ENCODE measurements at regions not wholly inside any gene's neighbourhood (a gene's known extent, or its start where the extent isn't known, plus 50 kb on each side); places are given as distances from the start of the nearest gene placed in this dataset.
"Not testable (repeated sequence)": the region's sequence is repeated elsewhere in the genome, so short reads cannot be mapped to it uniquely, and the experiment has no call there.

- DNase-seq (ENCODE audit: low read depth, low spot score) = no peak
These were observed 86.3 kb downstream of the NUS1 start for GRCh38 chr6:117761610-117762009.

GRCh38 chr6:117771403-117771802 is 96.1 kb downstream of the NUS1 start:
- no peak for DNase-seq (ENCODE audit: low read depth, low spot score)

GRCh38 chr6:117776441-117776840 is 101.2 kb downstream of the NUS1 start:
- no peak for DNase-seq (ENCODE audit: low read depth, low spot score)

GRCh38 chr6:117781550-117781949 is 106.3 kb downstream of the NUS1 start:
- DNase-seq (ENCODE audit: low read depth, low spot score) = no peak

- DNase-seq (ENCODE audit: low read depth, low spot score) = peak; percentile 27
These were observed 108.0 kb downstream of the NUS1 start for GRCh38 chr6:117783279-117783678.

GRCh38 chr6:117791012-117791411 is 115.7 kb downstream of the NUS1 start:
- DNase-seq (ENCODE audit: low read depth, low spot score) = no peak

- no peak for DNase-seq (ENCODE audit: low read depth, low spot score)
These were observed 111.8 kb upstream of the SLC35F1 start for GRCh38 chr6:117795234-117795633.

- DNase-seq (ENCODE audit: low read depth, low spot score) = not testable (repeated sequence)
These were observed 108.2 kb upstream of the SLC35F1 start for GRCh38 chr6:117798819-117799218.

- no peak for DNase-seq (ENCODE audit: low read depth, low spot score)
These were observed 96.8 kb upstream of the SLC35F1 start for GRCh38 chr6:117810269-117810668.

GRCh38 chr6:117817499-117817898 is 89.6 kb upstream of the SLC35F1 start:
- DNase-seq (ENCODE audit: low read depth, low spot score) = no peak

GRCh38 chr6:117817992-117818391 is 89.1 kb upstream of the SLC35F1 start:
- no peak for DNase-seq (ENCODE audit: low read depth, low spot score)

- DNase-seq (ENCODE audit: low read depth, low spot score) = no peak
These were observed 88.6 kb upstream of the SLC35F1 start for GRCh38 chr6:117818449-117818848.

GRCh38 chr6:117829594-117830319 is 77.3 kb upstream of the SLC35F1 start:
- peak; percentile 76 for DNase-seq (ENCODE audit: low read depth, low spot score)

GRCh38 chr6:117837261-117837660 is 69.8 kb upstream of the SLC35F1 start:
- no peak for DNase-seq (ENCODE audit: low read depth, low spot score)

GRCh38 chr6:117840541-117840983 is 66.5 kb upstream of the SLC35F1 start:
- DNase-seq (ENCODE audit: low read depth, low spot score) = peak; percentile 11

GRCh38 chr6:117847912-117848311 is 59.2 kb upstream of the SLC35F1 start:
- DNase-seq (ENCODE audit: low read depth, low spot score) = no peak

- DNase-seq (ENCODE audit: low read depth, low spot score) = no peak
These were observed 58.0 kb upstream of the SLC35F1 start for GRCh38 chr6:117849087-117849486.

Data from ELF-1 (cell line).